Kidney (tissue), 13 donors: ENCODE measurements at regions not wholly inside any gene's neighbourhood (a gene's known extent, or its start where the extent isn't known, plus 50 kb on each side); places are given as distances from the start of the nearest gene placed in this dataset.

Source experiments
- DNase-seq, 5 donors: peaks; one replicate each; pipeline ENCODE4 v3.0.0-alpha.2; 2013 to 2020
- FAIRE-seq: peaks from 2 replicates; lab custom pipeline; 2012; peaks lifted over from hg19 to GRCh38; lab: Jason Lieb, UNC
- H3K27ac ChIP-seq, 2 donors: one replicate each; pipeline ENCODE4 v1.7.0; 2013; ENCODE audit warnings: low read depth in 2 of 2, low read length in 2 of 2, inconsistent platforms in 1 of 2
- H3K27me3 ChIP-seq: one replicate; pipeline ENCODE4 v1.7.1; 2013; ENCODE audit warnings: low read length, inconsistent platforms; ENCODE audit not compliant: control insufficient read depth, insufficient read depth
- H3K36me3 ChIP-seq, 3 donors: one replicate each; pipeline versions ENCODE4 v1.7.0 to v1.7.1; 2013; ENCODE audit warnings: low read length in 3 of 3, control low read depth in 1 of 3, inconsistent platforms in 1 of 3; ENCODE audit not compliant: insufficient read depth in 3 of 3, control insufficient read depth in 2 of 3
- H3K4me1 ChIP-seq, 3 donors: one replicate each; pipeline versions ENCODE4 v1.7.0 to v1.7.1; 2013; ENCODE audit warnings: low read length in 3 of 3, inconsistent platforms in 1 of 3, low read depth in 1 of 3; ENCODE audit not compliant: control insufficient read depth in 2 of 3, insufficient read depth in 2 of 3
- H3K4me3 ChIP-seq, 3 donors: one replicate each; pipeline versions ENCODE4 v1.7.0 to v1.8.1; 2013; ENCODE audit warnings: low read length in 3 of 3, control low read depth in 1 of 3, inconsistent platforms in 1 of 3
- H3K9ac ChIP-seq, 3 donors: one replicate each; pipeline versions ENCODE4 v1.7.0 to v1.7.1; 2013; ENCODE audit warnings: low read length in 3 of 3, control low read depth in 1 of 3, inconsistent platforms in 1 of 3
- H3K9me3 ChIP-seq, 3 donors: one replicate each; pipeline versions ENCODE4 v1.7.0 to v1.7.1; 2013; ENCODE audit warnings: low read length in 3 of 3, control low read depth in 1 of 3, inconsistent platforms in 1 of 3; ENCODE audit not compliant: control insufficient read depth in 2 of 3, insufficient read depth in 1 of 3
- intact Hi-C: fragments of 100-400 bp; cut with DNase I; formaldehyde crosslinking; loops from one replicate; pipeline ENCODE4 v1.11.1; 2022
- TF ChIP-seq, protein P1 (sequence below): IDR thresholded peaks from 3 replicates; pipeline ENCODE4 v1.5.1; 2012; ENCODE audit warnings: mild to moderate bottlenecking, moderate library complexity, borderline replicate concordance; ENCODE audit not compliant: insufficient read depth; ENCODE audit errors: extremely low read depth
- donor health status: control.
- donor health status: control.
- donor health status: control.
- donor health status: control.
- donor health status: control.
- donor health status: DM: yes; HTN: yes; CAD: no.
- donor health status: Normal renal cell carcinoma (clear cell type).

DNA sequence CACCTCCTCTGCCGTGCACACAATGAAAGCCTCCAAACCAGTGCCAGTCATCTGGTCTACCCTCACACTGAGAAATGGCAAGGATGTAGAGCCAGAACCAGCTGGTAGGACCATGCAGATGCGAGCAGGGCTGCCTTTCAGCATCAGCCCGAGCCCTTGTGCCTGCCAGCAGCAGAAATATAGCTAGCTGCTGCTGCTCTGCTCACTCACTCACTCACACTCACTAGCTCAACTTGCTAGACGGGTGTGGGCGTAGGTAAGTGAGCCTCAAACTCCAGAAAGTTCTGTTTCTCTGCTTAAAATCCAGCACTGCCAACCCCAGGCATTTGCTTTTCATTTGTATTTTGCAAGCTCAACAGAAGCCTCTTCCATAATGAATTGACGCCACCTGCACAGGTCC, 114.0 kb downstream of the DRD1 start:
- intact Hi-C loops = no loop called here
- Histone ChIP-seq H3K27me3 (no peaks in the 10 kb centered on the region), H3K4me1 (no peaks in the 10 kb centered on the region), H3K9me3 (no peaks in the 10 kb centered on the region), H3K9ac (no peak overlapping the region), H3K4me3 (no peak overlapping the region), H3K27ac (no peak overlapping the region), H3K36me3 (no peaks in the 10 kb centered on the region)
- DNase-seq = no peak
- no peak for FAIRE-seq
- TF ChIP-seq, protein P1, sequence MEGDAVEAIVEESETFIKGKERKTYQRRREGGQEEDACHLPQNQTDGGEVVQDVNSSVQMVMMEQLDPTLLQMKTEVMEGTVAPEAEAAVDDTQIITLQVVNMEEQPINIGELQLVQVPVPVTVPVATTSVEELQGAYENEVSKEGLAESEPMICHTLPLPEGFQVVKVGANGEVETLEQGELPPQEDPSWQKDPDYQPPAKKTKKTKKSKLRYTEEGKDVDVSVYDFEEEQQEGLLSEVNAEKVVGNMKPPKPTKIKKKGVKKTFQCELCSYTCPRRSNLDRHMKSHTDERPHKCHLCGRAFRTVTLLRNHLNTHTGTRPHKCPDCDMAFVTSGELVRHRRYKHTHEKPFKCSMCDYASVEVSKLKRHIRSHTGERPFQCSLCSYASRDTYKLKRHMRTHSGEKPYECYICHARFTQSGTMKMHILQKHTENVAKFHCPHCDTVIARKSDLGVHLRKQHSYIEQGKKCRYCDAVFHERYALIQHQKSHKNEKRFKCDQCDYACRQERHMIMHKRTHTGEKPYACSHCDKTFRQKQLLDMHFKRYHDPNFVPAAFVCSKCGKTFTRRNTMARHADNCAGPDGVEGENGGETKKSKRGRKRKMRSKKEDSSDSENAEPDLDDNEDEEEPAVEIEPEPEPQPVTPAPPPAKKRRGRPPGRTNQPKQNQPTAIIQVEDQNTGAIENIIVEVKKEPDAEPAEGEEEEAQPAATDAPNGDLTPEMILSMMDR = no peak

DNA sequence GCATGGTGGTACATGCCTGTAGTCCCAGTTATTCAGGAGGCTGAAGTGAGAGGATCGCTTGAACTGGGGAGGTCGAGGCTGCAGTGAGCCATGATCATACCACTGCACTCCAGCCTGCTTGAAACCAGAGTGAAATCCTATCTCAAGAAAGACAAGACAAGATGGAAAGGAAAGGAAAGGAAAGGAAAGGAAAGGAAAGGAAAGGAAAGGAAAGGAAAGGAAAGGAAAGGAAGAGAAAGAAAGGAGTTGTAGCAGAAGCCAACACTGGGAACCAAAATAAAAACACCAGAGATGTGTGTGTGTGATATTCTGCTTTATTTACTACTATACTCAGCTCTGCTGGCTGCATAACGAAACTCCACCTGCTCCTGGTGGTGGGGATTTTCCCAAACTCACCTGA, 115.3 kb downstream of the DRD1 start:
- H3K9me3 ChIP-seq = no peaks in the 10 kb centered on the region
- no peak overlapping the region for H3K9ac ChIP-seq
- H3K36me3 ChIP-seq = no peaks in the 10 kb centered on the region
- TF ChIP-seq, protein P1 = no peak
- no peaks in the 10 kb centered on the region for H3K27me3 ChIP-seq
- intact Hi-C loops = no loop called here
- no peak overlapping the region for H3K27ac ChIP-seq
- DNase-seq = no peak
- H3K4me3 ChIP-seq = no peak overlapping the region
- no peaks in the 10 kb centered on the region for H3K4me1 ChIP-seq
- no peak for FAIRE-seq

DNA sequence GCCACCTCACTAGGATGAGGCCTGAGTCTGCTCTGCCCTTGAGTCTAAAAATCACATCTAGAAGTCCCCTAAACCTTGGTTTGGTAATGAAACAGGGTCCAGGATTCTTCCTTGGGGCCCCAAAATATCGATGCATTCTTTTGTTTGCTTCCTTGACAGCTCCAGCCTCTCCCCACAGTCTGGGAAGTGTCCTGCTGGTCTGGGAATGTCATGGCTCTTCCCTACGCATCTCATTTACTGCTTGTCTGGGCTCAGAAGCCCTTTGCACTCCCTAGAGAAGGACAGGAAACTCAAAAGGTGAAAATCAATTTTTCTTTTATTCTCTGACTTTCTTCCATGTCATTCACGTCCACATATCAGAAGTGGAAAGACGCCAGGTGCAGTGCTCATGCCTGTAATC, 115.8 kb downstream of the DRD1 start:
- Histone ChIP-seq H3K9ac (no peak overlapping the region), H3K4me1 (no peaks in the 10 kb centered on the region), H3K36me3 (no peaks in the 10 kb centered on the region), H3K4me3 (no peak overlapping the region), H3K27me3 (no peaks in the 10 kb centered on the region), H3K9me3 (no peaks in the 10 kb centered on the region), H3K27ac (no peak overlapping the region)
- FAIRE-seq (no peak), DNase-seq (no peak)
- intact Hi-C loops = no loop called here
- TF ChIP-seq, protein P1 = no peak

DNA sequence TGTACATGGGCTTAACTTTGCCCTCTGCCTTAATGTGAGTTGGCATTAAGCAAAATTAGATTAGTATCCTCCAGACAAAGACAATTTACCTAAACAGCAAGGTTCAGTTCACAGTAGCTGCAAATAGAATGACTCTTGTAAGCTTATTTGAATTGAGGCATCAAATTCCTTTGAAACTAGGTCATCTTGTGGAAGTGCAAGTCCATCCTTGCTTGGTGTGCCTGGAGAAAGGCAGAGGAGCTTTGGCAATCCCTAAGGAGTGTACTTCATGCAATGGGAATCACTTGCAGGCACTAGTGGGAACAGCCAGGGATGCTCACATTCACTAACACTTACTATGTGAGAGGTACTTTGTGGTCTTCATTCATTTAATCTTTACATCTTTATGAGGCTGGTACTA, 118.3 kb downstream of the DRD1 start:
- H3K27me3 ChIP-seq = no peaks in the 10 kb centered on the region
- no peak overlapping the region for H3K9ac ChIP-seq
- no peaks in the 10 kb centered on the region for H3K4me1 ChIP-seq
- H3K27ac ChIP-seq = no peak overlapping the region
- intact Hi-C loops = no loop called here
- TF ChIP-seq, protein P1 = no peak
- no peak overlapping the region for H3K4me3 ChIP-seq
- H3K9me3 ChIP-seq = no peaks in the 10 kb centered on the region
- no peak for DNase-seq
- no peak for FAIRE-seq
- no peaks in the 10 kb centered on the region for H3K36me3 ChIP-seq
